NCI-H2029 treated with DMSO at 0.1 percent for 48 hours (cell line): ENCODE measurements at regions not wholly inside any gene's neighbourhood (a gene's known extent, or its start where the extent isn't known, plus 50 kb on each side); places are given as distances from the start of the nearest gene placed in this dataset.
"Not testable (repeated sequence)": the region's sequence is repeated elsewhere in the genome, so short reads cannot be mapped to it uniquely, and the experiment has no call there.

ENCODE experiments used
- DNase-seq: peaks from one replicate; lab custom pipeline; 2025; lab: John Stamatoyannopoulos, UW

DNA sequence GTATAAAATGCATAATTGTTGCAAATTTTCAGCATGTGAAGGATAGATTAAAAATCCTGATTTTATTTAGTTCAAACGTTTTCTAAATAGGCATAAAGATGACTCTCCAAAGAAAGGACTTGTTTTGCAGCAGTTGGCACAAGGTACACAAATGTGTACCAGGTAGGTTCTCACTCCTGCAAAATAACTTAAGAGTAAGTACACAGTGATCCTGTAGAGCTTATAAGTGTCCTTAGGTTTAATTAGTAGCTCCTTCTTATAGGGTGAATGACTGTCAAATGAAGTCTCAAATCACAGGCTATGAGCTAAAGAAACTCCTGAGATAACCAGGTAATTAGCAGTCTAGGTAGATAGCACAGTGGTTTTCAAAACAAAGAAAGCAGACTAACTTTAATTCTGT is 330.6 kb upstream of the MDGA2 start:
- DNase-seq, result no peak

DNA sequence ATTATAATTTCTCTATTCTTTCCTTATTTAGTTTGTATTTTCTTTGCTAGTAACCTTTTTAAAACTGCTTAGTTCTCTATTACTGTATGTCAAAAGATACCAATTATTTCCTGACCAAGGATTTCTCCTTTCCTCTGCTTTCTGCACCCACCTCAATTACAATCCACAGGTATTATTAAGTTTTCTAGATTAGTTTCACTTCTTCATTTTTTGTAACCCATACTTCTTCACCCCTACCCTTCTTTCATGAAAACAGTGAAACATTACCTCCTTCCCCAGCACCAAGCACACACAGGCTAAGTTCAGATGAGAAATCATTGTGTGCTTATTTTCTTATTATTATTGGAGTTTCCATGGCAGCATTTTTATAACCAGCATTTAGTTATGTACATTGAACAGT is 318.5 kb upstream of the MDGA2 start:
- no peak for DNase-seq

DNA sequence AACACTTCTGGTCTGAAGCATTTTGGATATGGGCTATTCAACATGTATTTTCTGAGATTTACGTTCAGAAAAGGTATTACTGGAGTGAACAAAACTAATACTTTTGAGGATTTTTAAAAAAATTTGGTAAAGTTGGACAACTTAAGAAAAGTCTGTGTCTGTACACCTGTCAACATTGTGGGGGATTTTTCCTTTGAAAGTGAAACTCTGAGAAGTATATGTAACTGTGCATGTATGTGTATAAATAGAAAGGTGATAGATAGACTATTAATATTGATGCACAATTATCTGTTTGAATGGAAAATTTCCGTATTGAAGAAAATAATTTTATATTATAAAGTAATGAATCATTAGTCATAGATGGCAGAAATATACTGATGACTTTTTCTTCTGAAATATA is 312.8 kb upstream of the MDGA2 start:
- no peak for DNase-seq

DNA sequence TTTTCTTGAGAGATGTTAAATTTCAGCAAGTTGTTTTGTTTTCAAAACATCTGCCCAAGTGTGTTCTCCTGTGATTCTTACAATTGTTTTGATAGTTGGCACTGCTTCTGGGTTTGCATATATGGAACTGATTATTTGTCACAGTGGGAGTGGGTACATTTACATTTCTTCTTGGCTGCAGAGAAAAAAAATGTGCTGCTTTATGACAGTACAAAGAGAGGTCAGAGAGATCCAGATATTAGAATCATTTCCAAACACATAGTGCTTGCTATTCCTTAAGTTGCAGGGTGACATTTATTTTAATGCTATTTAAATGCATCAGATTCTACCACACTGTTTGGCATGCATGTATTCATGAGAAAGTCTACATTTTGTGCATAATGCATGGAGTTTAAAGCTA is 303.5 kb upstream of the MDGA2 start:
- no peak for DNase-seq

DNA sequence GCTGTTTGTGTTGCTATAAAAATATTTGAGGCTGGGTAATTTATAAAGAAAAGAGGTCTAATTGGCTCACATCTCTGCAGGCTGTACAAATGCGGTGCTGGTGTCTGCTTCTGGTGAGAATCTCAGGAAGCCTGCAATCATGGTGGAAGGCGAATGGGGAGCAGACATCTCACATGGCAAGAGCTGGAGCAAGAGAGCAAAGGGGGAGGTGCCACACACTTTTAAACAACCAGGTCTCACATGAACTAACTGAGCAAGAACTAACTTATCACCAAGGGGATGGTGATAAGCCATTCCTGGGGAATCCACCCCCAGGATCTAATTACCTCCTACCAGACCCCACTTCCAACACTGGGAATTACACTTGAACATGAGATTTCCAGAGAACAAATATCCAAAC is 300.7 kb upstream of the MDGA2 start:
- no peak for DNase-seq

DNA sequence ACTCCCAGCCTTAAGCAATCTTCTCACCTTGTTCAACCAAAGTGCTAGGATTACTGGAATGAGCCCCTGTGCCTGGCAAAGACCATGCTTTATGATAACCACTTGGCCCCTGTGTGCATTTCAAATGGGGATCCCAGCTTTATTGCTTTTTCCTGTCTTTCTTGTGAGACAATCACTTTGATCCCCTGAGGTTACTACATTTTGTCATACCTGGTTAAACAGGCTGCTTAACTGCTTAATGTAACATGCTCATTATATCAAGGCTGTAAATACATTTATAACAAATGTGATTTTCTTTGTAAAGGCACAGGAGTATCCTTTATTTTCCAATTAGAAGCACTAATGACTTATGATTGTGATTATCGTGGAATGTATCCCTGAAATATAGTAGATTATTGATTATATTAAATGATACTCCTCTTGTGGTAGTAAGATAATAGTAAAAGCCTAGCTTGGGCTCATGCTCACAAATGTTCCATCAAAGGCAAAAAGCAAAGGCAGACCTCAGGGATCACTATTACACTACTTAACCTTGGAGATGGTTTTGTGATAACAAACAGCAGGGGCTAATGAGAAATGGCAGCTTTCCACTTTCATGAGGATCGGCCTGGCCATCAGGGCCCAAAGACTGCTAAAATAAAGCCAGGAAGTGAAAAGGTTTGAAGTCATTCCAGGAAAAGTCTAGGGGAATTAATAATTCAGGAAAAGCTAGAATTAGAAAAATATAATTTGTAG is 290.8 kb upstream of the MDGA2 start:
- no peak for DNase-seq

DNA sequence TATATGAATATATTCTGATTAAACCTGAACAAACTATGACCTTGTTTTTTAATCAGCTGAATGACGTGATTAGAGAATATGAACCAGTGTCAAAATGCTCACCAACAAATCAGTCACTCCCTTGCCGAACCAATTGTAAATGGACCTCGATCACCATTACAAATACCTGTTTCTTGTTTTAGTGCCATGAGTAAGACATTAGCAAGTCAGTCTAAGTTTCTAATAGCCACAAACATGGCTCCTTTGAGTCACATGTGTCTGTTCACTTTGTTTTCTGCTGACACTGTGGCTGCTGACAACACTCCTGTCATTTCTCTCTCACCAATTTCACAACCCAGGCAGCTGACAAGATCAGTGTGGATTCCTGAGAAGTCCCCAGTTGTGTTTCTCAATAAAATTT is 286.2 kb upstream of the MDGA2 start:
- DNase-seq, result no peak

DNA sequence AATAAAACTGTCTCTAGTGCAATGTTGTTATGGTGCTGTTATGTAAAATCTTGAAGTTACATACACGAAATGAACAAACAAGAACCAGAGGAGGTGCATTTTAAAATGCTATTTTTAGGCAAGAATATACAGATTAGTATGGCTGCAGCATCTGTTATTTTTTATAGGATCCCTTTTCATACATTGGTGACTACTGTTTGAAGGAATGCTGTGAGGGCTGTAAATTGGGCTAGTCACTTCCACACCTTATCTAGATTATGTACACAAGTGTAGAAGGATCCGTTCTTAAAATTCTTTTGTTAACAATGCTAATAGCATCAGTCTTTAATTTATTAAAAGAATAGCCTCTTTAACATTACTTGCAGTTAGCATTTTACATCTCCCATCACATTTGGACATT is 284.3 kb upstream of the MDGA2 start:
- DNase-seq, result no peak

DNA sequence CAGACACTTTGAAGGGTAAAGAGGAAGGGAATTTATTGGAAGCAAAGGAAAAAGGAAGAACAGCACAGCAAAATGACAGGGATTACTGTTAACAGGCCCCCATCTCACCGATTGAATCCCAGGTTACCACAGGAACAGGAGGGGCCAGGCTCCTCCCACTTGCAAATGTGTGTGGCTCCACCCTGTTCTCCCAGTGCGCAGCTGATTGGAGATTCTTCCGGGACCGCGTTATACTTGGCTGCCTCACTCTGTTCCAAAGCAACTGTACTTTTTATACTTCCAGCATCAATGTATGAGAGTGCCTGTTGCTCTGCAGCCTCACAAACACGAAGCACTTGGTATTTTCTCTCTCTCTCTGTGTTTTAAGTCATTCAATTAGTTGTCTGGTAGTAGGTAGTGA is 273.6 kb upstream of the MDGA2 start:
- DNase-seq, result no peak

DNA sequence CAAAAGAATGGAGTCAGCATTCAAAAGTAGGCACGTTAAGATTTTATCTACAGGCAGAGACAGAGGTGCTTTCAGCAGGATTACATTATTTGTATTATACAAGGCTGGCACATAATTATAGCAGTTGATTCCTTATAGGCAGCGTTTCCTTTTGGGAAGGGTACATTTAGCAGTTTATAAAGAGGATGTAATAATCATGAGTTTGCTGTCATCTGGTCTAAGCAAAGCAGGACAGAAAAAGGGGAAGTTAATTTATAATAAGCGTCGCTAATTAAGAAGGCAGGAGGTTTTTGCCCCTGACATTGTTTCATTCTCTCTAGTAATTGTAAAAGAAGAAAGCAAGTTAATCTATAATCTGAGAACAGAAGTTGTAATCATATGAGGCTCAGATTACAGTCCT is 259.9 kb upstream of the MDGA2 start:
- no peak for DNase-seq

DNA sequence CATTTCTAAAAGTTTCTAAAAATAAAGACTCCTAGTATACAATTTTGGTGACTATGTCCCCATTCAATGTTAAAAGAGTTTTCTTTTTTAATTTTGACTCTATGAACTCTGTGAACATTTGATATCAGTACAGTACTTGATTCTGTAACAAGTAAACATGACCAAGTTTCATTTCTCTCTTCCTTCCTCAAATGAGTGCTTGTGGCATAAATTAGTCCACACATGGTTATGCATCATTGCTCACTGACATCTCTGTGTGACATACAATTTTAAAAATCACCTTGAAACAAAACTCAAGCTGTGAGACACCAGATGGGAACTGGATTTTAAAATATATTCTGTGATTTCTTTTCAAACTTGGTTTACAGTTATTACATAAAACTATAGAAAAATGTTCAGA is 253.9 kb upstream of the MDGA2 start:
- DNase-seq, result no peak

DNA sequence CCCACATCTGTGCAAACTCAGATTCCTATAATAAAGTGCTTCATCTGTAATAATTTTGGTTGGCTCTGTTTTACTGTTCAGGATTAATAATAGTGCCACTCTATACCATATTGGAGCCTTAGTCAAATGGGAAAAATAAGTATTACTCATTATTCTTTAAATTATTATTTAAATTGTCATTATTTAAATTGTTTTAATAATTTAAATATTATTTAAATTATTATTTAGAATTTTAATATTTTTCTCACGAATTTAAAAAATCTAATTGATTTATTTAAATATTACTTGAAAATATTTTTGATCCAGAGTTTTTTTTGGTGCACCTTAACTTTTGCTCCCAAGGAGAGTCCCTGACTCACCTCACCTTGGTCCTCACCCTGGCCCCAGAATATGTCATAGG is 245.7 kb upstream of the MDGA2 start:
- no peak for DNase-seq

DNA sequence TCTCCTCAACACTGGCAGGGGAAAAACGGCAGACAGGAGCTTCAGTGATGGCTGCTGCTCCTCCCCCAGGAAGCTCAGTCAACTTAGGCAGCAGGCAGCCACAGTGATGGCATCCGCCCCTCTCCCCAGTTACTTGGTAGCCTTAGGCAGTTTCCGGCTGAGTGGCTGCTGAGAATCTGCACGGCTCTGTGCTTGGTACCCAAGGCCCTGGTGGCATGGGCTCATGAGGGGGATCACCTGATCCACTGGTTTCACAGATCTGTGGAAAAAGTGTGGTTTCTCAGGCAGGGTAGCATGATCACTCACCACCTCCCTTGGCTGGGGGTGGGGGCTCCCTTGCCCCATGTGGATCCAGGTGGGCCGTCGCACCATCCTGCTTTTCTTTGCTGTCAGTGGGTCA is 244.6 kb upstream of the MDGA2 start:
- no peak for DNase-seq

DNA sequence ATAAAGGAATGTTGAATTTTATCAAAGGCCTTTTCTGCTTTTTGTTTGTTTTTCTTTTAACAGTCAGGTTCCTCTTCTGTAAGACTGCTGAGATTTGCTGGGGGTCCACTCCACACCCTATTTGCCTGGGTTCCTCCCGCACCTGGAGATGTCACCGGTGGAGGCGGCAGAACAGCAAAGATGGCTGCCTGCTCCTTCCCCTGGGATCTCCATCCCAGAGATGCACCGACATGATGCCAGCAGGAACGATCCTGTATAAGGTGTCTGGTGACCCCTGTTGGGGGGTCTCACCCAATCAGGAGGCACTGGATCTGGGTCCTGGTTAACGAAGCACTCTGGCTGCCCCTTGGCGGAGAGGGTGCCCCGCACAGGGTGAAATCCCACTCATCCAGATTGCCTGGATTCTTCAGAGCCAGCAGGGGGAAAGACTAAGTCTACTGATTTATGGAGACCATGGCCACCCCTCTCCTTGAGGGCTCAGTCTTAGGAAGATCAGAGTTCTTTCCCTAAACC is 244.0 kb upstream of the MDGA2 start:
- DNase-seq, result no peak

DNA sequence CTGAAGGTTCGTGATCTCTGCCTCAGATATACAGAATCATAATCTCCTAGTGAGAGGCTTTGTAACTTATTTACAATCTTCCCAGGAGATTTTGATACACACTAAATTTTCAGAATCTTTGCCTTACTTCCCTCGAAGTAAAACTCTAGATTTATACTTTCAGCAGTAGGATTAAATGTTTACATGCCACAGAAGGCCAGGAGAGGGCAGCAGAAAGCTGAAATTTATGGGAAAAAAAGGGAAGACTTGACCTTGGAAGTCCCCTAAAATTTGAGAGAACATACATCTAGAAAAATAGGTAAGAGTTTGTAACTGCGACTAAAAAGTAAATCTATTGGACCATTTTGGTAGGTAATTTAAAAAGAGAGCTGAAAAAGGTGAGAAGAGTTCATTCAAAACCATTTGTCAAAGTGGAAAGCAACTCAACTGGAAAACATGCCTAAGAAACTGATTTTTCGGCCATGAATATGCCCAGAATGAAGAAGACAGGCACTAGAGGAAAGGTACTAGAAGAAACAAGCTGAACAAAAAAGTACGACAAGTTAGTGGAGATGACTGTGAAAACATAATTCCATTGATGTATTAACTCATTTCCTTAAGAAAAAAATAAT is 242.0 kb upstream of the MDGA2 start:
- DNase-seq, result no peak

DNA sequence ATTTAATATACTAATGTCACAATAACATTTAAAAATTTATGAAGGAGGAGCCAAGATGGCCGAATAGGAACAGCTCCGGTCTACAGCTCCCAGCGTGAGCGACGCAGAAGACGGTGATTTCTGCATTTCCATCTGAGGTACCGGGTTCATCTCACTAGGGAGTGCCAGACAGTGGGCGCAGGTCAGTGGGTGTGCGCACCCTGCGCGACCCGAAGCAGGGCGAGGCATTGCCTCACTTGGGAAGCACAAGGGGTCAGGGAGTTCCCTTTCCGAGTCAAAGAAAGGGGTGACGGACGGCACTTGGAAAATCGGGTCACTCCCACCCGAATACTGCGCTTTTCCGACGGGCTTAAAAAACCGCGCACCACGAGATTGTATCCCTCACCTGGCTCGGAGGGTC is 225.7 kb upstream of the MDGA2 start:
- not testable (repeated sequence) for DNase-seq

DNA sequence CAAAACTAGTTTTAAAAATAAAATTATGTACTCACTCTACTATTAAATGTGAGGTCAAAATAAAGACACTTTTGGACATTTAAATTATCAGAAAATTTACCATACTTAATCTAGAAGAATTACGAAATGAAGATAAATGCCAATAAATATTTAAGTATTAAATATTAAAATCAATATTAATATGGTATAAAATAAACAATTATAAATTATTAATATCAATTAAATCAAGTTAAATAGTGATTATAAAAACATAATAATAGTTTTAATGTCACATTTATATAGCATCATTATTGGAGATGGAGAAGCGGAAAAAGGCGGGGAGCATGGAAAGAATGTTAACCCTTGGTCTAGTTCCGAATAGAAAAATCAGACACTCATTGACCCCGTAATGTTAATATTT is 224.3 kb upstream of the MDGA2 start:
- no peak for DNase-seq

DNA sequence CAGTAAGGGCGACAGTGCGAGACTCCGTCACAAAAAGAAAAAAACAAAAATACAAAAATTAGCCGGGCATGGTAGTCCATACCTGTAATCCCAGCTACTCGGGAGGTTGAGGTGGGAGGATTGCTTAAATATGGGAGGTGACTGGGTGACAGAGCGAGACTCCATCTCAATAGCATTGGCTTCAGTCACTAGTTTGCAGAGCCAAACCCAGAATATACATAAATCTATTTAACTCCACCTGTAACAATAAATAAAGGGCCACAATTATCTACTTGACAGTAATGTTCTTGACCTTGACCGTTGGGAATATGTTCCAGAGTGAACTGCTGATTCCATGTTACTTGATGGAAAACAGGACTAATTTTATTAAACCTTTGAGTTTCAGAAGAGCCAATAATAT is 198.9 kb upstream of the MDGA2 start:
- no peak for DNase-seq

DNA sequence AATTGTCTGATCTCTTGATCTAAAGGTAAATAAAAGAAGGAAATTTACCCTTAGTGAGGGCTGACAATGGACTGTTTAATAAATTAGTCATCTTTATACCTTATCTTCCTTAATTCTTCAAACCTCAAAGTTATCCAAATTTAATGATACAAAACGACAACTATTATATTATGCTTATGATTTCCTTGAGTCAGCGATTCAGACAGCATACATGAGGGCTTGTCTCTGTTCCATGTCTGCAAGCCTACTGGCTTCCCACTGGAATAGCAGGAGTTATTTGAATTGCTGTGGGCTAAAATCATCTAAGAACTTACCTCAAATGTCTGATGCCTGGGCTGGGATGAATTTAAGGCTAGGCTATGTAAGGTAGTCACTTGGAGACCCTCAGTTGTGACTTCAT is 197.2 kb upstream of the MDGA2 start:
- no peak for DNase-seq

DNA sequence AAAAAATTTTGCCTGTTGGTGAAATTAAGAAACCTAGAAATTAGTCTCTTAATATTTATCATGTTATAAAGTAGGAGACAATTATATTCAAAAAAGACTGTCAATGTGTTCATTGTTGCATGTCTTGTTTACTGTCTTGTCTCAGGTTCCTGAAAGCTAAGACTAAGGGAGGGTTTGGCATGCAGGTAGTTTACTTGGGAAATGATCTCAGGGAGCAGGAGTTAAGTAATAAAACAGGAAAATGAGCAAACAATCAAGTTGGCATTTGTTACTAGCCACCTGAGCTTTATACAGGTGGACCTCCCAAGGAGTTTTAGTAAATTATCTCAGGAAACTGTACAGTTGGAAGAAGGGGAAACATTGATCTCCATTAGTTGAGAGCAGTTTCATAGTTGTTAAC is 188.0 kb upstream of the MDGA2 start:
- no peak for DNase-seq

DNA sequence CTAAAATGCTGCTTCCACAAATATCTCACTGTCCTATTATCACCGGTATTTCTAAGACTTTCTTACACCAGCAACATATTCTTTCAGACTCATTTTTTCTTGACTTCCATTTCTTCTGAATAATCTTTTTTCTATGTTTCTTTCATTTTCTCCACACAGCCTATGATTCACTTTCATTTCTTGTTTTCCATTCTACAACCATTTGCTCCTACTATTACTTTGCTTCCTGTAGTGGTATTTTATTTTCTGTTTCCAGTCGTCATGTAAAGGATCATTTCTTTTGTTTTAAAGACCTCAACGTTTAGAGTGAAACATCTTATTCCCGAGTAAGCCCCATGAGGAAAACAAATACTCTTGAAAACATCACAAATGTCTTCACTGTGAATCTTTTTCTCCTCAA is 182.2 kb upstream of the MDGA2 start:
- DNase-seq, result no peak

DNA sequence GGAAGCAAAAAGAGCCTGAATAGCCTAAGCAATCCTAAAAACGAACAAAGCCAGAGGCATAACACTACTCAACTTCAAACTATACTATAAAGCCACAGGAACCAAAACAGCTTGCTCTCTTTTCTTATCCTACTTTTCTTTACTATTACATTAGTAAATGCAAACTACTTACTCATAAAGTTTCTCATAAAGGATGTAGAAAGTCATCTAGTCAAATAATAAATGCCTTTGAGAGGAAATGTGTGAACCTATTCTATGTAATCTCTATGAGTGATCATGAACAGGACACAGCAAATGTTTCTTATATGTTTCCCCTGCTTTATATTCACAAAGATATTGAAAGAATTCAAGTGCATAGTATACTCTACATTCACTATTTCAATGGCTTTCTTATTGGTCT is 176.9 kb upstream of the MDGA2 start:
- DNase-seq, result no peak

DNA sequence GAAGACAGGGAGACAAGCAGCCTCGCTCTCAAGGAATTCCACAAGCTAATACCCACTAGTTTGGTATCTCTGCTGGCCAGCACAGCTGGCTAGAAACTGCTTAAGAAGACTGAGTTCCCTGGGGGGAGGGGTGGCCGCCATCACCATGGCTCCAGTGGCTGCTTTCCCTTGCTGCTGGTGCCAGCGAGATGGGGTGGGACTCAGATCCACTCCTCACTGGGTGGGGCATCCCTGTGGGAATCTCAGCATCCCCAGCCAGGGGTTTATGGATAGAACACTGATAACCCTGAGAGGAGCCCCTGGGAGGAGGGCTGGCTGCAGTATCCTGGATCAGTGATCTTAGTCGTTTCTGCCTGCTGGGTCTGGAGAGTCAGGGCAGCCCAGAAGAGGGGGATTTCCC is 170.6 kb upstream of the MDGA2 start:
- DNase-seq, result no peak

DNA sequence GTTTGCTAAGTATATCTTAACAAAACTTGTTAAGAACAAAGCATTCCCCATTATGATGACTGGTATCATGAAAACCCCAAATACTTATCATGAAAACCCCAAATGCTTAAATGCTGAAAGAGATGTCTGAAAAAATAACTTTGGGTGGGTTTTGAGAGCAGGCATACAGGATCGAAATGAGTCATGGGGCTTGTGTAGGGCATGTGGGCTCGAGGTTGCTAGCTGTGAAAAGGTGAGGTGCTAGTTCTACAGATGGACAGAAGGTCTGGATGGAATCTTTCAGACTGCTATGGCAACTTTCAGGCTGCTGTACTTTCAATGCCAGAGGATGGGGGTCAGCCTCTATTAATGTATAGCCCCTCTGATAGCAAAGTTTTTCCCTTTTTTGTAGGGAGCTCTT is 167.8 kb upstream of the MDGA2 start:
- no peak for DNase-seq
